ENCODE measurements at regions not wholly inside any gene's neighbourhood (a gene's known extent, or its start where the extent isn't known, plus 50 kb on each side); places are given as distances from the start of the nearest gene placed in this dataset.
A peak's percentile ranks its signal among the peaks of the same experiment; 100 is the strongest.
"Not testable (repeated sequence)": the region's sequence is repeated elsewhere in the genome, so short reads cannot be mapped to it uniquely, and the experiment has no call there.

GRCh38 chr1:148679050-148679786 is 69.4 kb upstream of the NUDT4B start:
- not testable (repeated sequence) for H3K27ac Mint-ChIP-seq
- DNase-seq = peak; percentile 50
- H3K4me3 Mint-ChIP-seq = peak overlapping the region; percentile 77

GRCh38 chr1:148679787-148680326 is 68.7 kb upstream of the NUDT4B start:
- not testable (repeated sequence) for H3K36me3 Mint-ChIP-seq (ENCODE audit: low read depth)

More at GRCh38 chr1:148679050-148679786, 69.4 kb upstream of the NUDT4B start:
- CTCF ChIA-PET; H3K4me1 Mint-ChIP-seq (ENCODE audit: low read depth); H3K9me3 Mint-ChIP-seq; H3K27me3 Mint-ChIP-seq (ENCODE audit: low read depth); intact Hi-C loops (cut with micrococcal nuclease); H3K36me3 Mint-ChIP-seq (ENCODE audit: low read depth): not testable (repeated sequence)

GRCh38 chr1:148686735-148687134 is 61.8 kb upstream of the NUDT4B start:
- CTCF ChIA-PET; H3K27me3 Mint-ChIP-seq (ENCODE audit: low read depth); H3K4me3 Mint-ChIP-seq: not testable (repeated sequence)

More at GRCh38 chr1:148679787-148680326, 68.7 kb upstream of the NUDT4B start:
- CTCF ChIA-PET; H3K9me3 Mint-ChIP-seq; intact Hi-C loops (cut with micrococcal nuclease); DNase-seq; H3K27ac Mint-ChIP-seq; H3K4me1 Mint-ChIP-seq (ENCODE audit: low read depth); H3K27me3 Mint-ChIP-seq (ENCODE audit: low read depth): not testable (repeated sequence)
- H3K4me3 Mint-ChIP-seq = peak overlapping the region; percentile 77

GRCh38 chr1:148687376-148687775 is 61.2 kb upstream of the NUDT4B start:
- H3K9me3 Mint-ChIP-seq; intact Hi-C loops (cut with micrococcal nuclease); CTCF ChIA-PET; H3K36me3 Mint-ChIP-seq (ENCODE audit: low read depth); DNase-seq; H3K27ac Mint-ChIP-seq; H3K4me1 Mint-ChIP-seq (ENCODE audit: low read depth); H3K4me3 Mint-ChIP-seq; H3K27me3 Mint-ChIP-seq (ENCODE audit: low read depth): not testable (repeated sequence)

More at GRCh38 chr1:148686735-148687134, 61.8 kb upstream of the NUDT4B start:
- peak; percentile 1 for DNase-seq
- H3K27ac Mint-ChIP-seq; H3K4me1 Mint-ChIP-seq (ENCODE audit: low read depth); intact Hi-C loops (cut with micrococcal nuclease); H3K36me3 Mint-ChIP-seq (ENCODE audit: low read depth); H3K9me3 Mint-ChIP-seq: not testable (repeated sequence)

Measured in activated naive CD4-positive, alpha-beta T cell treated with anti-CD3 and anti-CD28 coated beads for 36 hours (primary cell).